Upper lobe of left lung (tissue), 4 donors: ENCODE measurements at regions not wholly inside any gene's neighbourhood (a gene's known extent, or its start where the extent isn't known, plus 50 kb on each side); places are given as distances from the start of the nearest gene placed in this dataset.

Experiments
- POLR2A ChIP-seq, 4 donors: fragments of 450-650 bp; IDR thresholded peaks; one replicate each; pipeline ENCODE4 v1.5.1; 2016 to 2017; ENCODE audit warnings: antibody characterized with exemption in 4 of 4, mild to moderate bottlenecking in 2 of 4
- POLR2AphosphoS5 ChIP-seq, 2 donors: sonication (generic); formaldehyde crosslinking; IDR thresholded peaks; one replicate each; pipeline ENCODE4 v1.5.1; 2017; ENCODE audit warnings: antibody characterized with exemption in 2 of 2
- TF ChIP-seq, protein P1 (sequence below), 6 experiments: fragments of 450-650 bp in 4 of 6; fragments of 200-600 bp in 2 of 6; sonication (generic) in 2 of 6; IDR thresholded peaks; one replicate each; pipeline ENCODE4 v1.5.1; 2016 to 2019; ENCODE audit warnings: antibody characterized with exemption in 6 of 6

DNA sequence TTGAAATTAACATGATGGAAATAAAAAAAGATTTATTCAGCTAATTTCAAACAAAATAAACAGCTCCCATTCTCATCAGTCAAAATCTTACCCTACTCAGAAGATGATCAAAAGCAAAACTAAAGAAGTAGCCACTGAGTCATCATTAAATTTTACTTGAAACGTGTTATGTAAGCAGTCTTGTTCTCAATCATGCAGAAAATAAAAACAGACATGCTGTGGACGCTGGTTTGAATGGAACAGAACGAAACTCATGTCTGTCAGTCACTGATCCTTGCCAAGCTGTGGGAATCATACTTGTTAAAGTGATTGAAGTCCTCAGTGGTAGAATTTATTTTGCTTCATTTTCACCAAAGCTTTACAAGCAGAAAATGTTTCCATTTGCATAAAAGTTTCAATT is 77.2 kb upstream of the TLR3 start:
- no peak for TF ChIP-seq POLR2A (IDR thresholded peaks at IDR 0.05)
- TF ChIP-seq, protein P1, sequence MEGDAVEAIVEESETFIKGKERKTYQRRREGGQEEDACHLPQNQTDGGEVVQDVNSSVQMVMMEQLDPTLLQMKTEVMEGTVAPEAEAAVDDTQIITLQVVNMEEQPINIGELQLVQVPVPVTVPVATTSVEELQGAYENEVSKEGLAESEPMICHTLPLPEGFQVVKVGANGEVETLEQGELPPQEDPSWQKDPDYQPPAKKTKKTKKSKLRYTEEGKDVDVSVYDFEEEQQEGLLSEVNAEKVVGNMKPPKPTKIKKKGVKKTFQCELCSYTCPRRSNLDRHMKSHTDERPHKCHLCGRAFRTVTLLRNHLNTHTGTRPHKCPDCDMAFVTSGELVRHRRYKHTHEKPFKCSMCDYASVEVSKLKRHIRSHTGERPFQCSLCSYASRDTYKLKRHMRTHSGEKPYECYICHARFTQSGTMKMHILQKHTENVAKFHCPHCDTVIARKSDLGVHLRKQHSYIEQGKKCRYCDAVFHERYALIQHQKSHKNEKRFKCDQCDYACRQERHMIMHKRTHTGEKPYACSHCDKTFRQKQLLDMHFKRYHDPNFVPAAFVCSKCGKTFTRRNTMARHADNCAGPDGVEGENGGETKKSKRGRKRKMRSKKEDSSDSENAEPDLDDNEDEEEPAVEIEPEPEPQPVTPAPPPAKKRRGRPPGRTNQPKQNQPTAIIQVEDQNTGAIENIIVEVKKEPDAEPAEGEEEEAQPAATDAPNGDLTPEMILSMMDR (IDR thresholded peaks at IDR 0.05) = no peak
- no peak for TF ChIP-seq POLR2AphosphoS5 (IDR thresholded peaks at IDR 0.05)
